Natural killer cell (primary cell): ENCODE measurements at regions not wholly inside any gene's neighbourhood (a gene's known extent, or its start where the extent isn't known, plus 50 kb on each side); places are given as distances from the start of the nearest gene placed in this dataset.

Experiments used
- ATAC-seq, 3 donors: fragments of 150-1000 bp in 2 of 3; fragments of 200-7000 bp in 1 of 3; cut with Tn5 transposase; 1 replicate in 1 of 3; 2 replicates in 2 of 3; pipeline ENCODE4 v1.10.0; 2021; ENCODE audit warnings: mild to moderate bottlenecking in 2 of 3, moderate library complexity in 2 of 3
- DNase-seq, 2 donors: peaks; one replicate each; pipeline versions ENCODE4 v3.0.0 to v3.0.0-alpha.2; 2013 to 2021; ENCODE audit warnings: mixed read lengths in 1 of 2
- H3K27ac ChIP-seq: one replicate; pipeline ENCODE4 v1.5.1; 2013; ENCODE audit warnings: mild to moderate bottlenecking, low read length
- H3K27me3 ChIP-seq: one replicate; pipeline ENCODE4 v1.6.1; 2013; ENCODE audit warnings: low read length; ENCODE audit not compliant: control insufficient read depth, insufficient read depth
- H3K36me3 ChIP-seq: one replicate; pipeline ENCODE4 v1.6.1; 2013; ENCODE audit warnings: low read length; ENCODE audit not compliant: control insufficient read depth, insufficient read depth
- H3K4me1 ChIP-seq: one replicate; pipeline ENCODE4 v1.6.1; 2013; ENCODE audit warnings: low read length; ENCODE audit not compliant: control insufficient read depth, insufficient read depth
- H3K4me3 ChIP-seq: one replicate; pipeline ENCODE4 v1.5.1; 2013; ENCODE audit warnings: low read length
- H3K9me3 ChIP-seq: one replicate; pipeline ENCODE4 v1.6.1; 2013; ENCODE audit warnings: low read length; ENCODE audit not compliant: control insufficient read depth, insufficient read depth
- H3K27ac Mint-ChIP-seq, 2 donors: one replicate each; pipeline ENCODE4 v1.8.0; 2022; ENCODE audit warnings: mild to moderate bottlenecking in 2 of 2, mixed read lengths in 2 of 2, moderate library complexity in 1 of 2
- H3K27me3 Mint-ChIP-seq, 2 donors: one replicate each; pipeline ENCODE4 v1.8.0; 2022; ENCODE audit warnings: low read depth in 2 of 2, mixed read lengths in 2 of 2
- H3K36me3 Mint-ChIP-seq: one replicate; pipeline ENCODE4 v1.8.0; 2022; ENCODE audit warnings: mixed read lengths
- H3K4me1 Mint-ChIP-seq, 2 donors: one replicate each; pipeline ENCODE4 v1.8.0; 2022; ENCODE audit warnings: mixed read lengths in 2 of 2
- H3K4me3 Mint-ChIP-seq: one replicate; pipeline ENCODE4 v1.8.0; 2022; ENCODE audit warnings: mild to moderate bottlenecking, moderate library complexity, mixed read lengths
- H3K9me3 Mint-ChIP-seq, 2 donors: one replicate each; pipeline ENCODE4 v1.8.0; 2022; ENCODE audit warnings: mixed read lengths in 2 of 2
- CTCF ChIP-seq: fragments of 200-600 bp; IDR thresholded peaks from one replicate; pipeline ENCODE4 v1.8.0; 2022; ENCODE audit warnings: antibody characterized with exemption
- WGBS: methylation state at CpG from one replicate; pipeline ENCODE4 v1.1.7; 2013; ENCODE audit warnings: missing lambda C conversion rate; ENCODE audit not compliant: insufficient coverage; 5-methylcytosine and 5-hydroxymethylcytosine counted together
- intact Hi-C: fragments of 100-400 bp; cut with micrococcal nuclease; formaldehyde crosslinking; loops from one replicate; pipeline ENCODE4 v1.14.2; 2022

GRCh38 chr7:84245835-84246234 lies 51.2 kb upstream of the SEMA3A start:
- H3K4me1 Mint-ChIP-seq, result no peaks in the 10 kb centered on the region
- no peak for DNase-seq
- WGBS, result 83% methylated on average over 5 of the region's 5 CpGs
- ATAC-seq, result no peak
- H3K27me3 ChIP-seq, result no peaks in the 10 kb centered on the region
- H3K27me3 Mint-ChIP-seq, result no peaks in the 10 kb centered on the region
- TF ChIP-seq CTCF, result no peak
- H3K27ac ChIP-seq, result no peak overlapping the region
- H3K4me3 ChIP-seq, result no peak overlapping the region
- no peak overlapping the region for H3K4me3 Mint-ChIP-seq
- H3K36me3 ChIP-seq, result no peaks in the 10 kb centered on the region
- no peak overlapping the region for H3K27ac Mint-ChIP-seq
- H3K4me1 ChIP-seq, result no peaks in the 10 kb centered on the region
- intact Hi-C loops, result no loop called here
- H3K9me3 Mint-ChIP-seq, result peaks cover 10 to 14% of the 10 kb centered on the region in 2 donors
- H3K36me3 Mint-ChIP-seq, result peaks cover 10% of the 10 kb centered on the region
- peaks cover 4% of the 10 kb centered on the region for H3K9me3 ChIP-seq
